ENCODE measurements at regions not wholly inside any gene's neighbourhood (a gene's known extent, or its start where the extent isn't known, plus 50 kb on each side); places are given as distances from the start of the nearest gene placed in this dataset.

DNA sequence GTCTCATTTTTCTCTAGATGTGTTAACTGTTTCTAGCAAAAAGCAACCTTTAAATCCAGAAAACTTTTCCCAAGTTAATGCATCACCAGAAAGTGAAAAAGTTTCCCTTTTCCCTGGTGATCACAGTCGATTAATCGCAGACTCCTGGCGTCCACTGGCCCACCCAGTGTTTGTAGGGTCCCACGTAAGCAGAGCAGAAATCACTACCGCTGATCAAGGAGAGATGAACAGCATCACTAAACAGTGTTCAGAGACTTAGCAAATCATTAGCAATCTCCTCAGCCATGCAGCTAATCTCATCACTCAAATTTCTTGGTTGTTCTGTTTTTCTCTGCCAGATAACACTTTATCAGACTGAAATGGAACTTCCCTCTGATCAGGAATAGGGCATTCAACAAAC, 184.2 kb downstream of the EFNB2 start:
- DNase-seq (ENCODE audit: low spot score): no peak

DNA sequence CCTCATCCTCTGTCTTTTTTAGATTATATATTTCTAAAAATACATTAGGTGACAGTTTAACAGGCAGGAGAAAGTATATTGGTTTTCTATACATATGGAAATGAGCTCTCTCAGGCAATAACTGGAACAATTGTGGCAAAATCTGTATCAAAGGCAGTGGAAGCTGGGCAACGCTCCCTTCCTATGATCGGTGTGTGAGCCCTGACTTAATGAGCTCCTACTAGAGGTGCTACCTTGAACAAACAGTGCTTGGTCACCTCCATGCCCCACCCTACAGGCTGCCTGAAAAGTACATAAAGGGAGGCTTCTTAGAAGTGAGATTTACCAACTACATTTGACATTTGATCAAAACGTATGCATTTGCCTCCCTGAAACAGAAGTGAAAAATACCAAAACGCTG, 185.3 kb downstream of the EFNB2 start:
- DNase-seq (ENCODE audit: low spot score): no peak

DNA sequence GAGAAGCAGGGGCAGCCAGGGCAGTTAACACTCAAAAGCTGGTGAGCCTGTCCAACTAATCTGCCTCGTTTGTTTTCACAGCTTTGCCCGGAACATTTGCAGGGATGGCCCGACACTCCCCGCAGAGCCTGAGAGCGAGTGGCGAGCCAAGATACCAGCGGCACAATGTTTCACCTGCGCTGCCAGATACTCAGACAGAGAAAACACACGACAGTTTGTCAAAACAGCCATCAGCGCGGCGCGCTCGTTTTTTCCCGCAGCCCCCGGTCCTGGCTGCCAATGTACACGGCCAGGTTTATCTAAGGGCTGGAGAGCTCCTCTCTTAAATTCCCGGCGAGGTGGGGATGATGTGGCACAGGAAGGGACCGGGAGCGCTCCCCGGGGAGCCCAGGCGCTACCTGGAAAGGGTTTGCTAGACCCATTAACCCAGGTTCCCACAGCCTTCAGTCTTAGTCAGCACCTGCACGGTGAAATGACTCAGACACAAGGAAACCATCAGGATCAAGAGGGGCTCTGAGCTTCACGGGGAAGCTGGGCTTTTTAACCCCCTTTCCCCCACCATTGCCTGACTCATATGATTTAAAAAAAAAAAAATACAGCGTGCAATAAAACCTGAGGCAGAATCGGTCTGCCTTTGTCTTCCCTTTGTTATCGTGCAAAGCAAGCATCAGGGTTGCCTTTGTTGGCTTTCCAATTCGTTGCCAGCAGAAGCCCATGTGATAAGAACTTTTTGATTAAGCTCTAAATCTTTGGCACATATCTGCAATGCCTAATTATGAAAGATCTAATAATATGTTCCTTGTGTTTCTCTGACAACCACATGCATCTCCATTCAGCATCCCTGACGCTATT, 186.2 kb downstream of the EFNB2 start:
- peak; percentile 52 for DNase-seq (ENCODE audit: low spot score)

DNA sequence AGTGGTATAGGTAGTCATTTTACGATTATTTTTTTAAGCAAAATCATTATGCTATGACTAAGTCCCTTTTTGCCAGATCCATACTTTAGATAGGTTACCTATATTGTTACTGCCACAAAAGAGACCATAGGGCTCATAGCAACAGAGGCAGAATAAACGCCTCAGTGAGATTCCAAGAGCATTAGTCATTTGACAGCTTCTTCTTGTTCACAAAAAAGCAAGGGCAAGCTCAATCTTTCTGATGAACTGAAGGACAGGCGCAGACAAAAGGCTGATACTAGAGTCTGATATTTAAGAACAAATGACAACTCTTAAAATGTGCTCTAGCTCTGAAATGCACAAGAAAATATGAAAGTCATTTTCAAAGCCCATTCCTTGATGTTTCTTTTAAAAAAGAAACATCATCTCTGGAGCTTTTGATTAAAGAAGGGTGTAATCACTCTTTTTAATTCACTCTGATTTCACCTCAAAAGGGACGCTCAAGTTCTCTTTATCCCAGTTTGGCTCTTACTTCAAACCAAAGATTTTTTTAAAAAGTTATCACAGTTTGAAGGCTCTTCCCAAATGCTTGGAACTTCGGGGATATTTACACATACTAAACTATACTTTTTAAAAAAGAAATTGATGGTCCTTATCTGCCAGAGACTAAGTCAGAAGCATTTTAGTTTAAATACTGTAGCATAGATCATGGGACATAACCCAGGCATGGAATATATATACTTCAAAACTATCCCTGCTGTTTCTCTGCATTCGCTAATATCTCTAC, 187.2 kb downstream of the EFNB2 start:
- peak; percentile 95 for DNase-seq (ENCODE audit: low spot score)

DNA sequence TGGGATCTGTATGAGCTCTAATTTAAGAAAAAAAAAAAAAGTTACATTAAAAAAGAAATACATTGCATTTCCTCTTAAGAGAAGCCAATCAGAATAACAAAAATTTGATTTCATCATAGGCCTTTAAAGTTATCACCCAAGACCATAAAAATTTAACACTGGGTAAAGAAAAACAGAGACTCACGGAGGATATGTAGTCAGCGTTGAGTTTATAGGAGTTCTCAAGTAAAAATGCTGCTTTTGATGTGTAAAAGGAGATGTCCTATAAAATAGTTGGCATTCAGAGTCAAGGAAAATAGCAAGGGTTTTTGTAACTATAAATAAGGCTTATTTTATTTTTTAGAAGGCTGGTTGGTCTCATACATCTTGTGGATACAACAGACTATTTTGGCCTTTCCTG, 191.1 kb downstream of the EFNB2 start:
- DNase-seq (ENCODE audit: low spot score): peak; percentile 99

DNA sequence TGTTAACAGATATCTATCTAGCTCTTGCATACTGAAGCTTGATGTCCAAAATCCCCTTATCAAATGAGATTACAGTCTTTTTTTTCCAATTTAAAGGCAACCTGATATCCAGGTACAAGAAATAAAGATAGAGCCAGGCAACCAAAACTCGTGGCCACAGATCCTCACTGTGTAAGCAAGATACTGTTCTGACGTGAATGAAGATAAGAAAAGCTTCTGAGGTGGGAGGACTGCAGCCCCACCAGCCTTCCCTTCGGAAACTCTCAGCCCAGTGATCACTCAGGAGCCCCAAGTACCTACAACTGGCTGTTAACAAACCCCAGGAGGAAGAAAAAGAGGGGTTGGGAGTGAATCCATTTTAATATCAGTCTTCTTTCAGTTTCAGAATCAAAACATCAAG, 191.6 kb downstream of the EFNB2 start:
- no peak for DNase-seq (ENCODE audit: low spot score)

DNA sequence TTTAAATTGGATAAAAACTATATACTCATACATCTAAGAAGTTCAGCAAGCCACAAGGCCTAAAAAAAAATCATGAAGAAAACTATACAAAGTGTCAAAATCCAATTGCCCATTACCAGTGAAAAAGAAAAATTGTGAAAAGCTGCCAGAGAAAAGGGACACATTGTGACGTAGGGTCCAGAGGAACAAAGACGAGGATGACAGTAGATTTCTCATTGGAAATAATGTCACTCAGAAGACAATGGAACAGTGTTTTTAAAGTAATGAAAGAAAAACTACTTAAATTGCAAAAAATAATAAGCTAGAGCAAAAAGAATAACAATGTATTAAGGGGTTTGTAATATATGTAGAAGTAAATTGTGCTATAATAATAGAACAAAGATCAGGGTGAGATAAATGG, 195.2 kb downstream of the EFNB2 start:
- no peak for DNase-seq (ENCODE audit: low spot score)

DNA sequence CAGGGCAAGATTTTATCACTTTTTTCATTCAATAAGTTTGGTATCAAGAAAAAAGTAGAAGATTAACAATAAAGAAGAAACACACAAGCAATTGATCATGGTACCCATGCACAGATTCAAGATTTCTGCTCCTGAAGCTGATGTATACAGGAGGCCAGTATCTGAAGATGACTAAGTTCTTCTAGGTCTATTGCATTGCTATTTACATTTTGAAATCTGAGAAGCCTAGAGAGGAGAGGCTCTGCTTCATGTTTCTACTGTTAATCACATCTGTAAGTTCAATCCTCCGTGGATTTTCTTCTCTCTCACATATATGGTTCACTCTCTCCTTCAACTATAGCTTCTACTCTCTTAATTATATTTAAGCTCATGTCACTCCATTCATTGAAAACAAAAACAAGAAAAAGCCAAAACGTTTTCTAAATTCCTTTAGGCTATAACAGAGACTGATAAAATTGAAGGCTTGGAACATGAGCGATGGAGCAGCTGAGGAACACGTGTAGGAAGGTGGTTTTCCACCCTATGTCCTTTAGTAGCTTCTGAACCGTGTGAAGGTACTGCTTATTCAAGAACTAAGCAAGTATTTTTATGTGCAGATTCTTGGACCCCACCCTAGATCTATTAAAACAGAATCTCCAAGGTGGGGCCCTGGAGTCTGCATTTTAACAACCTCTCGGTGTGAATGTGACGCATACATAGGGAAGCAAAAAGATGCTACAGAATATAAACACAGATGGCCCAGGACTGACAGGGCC, 198.2 kb downstream of the EFNB2 start:
- no peak for DNase-seq (ENCODE audit: low spot score)

DNA sequence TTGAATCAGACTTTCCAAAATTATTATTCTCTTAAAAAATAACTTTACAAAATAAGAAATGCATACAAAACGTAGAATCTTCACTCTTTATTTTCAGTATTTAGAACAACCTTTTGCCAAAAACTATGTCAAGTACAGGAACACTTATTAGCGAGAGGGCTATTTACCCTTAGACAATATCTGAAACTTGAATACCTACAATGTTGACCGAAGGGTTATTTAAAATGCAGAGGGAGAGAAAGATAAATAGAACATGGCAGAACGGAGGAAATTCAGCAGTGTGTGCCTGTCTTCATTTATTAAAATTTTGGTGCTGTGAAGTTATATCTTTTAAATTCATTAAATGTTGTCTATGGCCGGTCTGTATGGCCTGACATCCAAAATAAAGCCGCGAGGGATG, 198.8 kb downstream of the EFNB2 start:
- DNase-seq (ENCODE audit: low spot score): no peak

DNA sequence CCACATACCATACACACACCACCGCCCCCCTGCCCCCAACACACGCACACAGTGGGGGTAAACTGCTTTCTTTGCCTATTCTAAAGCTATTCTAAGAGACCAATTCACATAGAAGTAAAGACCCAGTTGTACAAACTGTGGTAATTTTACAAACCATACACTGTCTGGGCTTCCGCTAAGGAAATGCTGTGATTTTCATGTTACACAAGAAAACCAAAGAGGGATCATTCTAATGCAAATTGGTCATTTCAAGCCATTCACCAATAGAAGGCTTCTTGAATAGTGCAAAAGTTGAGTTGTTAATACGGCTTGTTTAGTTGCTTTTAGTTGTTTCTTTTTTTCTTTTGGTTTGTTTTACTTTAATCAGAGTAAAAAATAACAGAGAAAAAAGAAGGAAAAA, 202.8 kb downstream of the EFNB2 start:
- DNase-seq (ENCODE audit: low spot score): no peak

DNA sequence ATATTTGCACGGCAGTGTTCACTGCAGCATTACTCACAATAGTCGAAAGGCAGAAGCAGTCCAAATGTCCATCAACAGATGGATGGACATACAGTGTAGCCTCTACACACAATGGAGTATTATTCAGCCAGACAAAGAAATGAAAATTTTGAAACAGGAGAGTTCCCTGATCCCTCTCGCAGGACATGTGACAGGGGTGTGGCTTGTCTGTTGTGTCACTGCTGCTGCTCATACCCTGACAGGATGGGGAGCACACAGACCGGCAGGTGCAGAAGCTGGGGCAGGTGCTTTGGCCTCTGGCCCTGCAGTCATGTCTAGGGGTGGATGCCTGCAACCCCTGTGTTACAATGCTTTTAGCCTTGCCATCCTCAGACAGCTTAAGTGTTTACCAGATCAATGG, 204.3 kb downstream of the EFNB2 start:
- DNase-seq (ENCODE audit: low spot score): no peak

DNA sequence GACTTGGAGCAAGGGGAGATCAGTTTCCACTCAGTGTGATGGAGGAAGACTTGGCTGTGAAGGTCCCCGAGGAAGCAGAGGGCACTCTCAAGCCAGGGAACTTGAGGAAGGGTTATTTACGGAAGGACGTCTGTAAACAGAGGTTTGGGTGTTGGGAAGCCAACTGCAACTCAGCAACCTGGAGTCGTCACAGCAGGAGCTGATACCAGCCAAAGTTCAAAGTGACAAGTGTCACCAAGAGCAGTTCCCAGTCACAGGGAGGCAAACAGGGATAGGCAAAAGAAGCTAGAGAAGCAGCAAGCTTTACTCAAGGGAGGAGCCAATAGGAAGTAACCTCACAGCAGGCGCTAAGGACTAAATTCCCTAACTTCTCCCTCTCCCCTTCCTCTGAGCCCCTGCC, 205.5 kb downstream of the EFNB2 start:
- DNase-seq (ENCODE audit: low spot score): no peak

DNA sequence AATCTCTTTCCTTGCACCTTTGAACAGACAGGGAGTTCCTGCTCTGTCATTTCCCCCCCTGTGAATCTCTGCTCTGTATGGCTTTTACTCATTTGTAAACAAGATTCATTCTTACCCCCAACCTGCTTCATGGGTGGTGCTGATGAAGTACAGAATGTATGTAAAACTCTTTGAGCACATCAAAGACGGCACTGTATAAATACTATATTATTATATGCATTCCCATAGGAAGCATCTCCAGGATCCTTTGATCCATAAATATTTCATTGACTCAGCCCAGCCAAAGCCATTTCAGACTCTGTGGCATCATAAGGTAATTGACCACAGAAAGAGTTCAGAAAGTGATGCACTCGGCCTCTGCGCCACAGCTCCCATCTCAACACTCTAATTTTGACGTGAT, 208.7 kb downstream of the EFNB2 start:
- no peak for DNase-seq (ENCODE audit: low spot score)

DNA sequence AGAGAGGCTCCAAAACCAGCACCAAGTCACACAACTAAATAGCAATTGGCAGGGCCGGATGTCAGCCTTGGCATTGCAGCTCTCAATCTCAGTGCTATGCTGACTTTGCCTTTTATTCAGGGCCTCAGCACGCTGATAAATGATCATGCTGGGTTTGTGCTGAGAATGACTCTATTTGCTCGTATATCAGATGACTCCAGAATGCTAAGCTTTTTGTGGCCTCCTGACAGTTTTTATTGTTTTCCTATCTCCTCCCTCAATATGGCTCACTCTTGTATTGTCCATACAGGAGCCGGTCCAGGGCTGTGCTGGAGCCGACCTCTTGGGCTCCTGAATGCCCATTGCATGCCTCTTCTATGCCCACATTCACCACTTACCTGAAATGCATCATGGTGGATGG, 211.0 kb downstream of the EFNB2 start:
- no peak for DNase-seq (ENCODE audit: low spot score)

DNA sequence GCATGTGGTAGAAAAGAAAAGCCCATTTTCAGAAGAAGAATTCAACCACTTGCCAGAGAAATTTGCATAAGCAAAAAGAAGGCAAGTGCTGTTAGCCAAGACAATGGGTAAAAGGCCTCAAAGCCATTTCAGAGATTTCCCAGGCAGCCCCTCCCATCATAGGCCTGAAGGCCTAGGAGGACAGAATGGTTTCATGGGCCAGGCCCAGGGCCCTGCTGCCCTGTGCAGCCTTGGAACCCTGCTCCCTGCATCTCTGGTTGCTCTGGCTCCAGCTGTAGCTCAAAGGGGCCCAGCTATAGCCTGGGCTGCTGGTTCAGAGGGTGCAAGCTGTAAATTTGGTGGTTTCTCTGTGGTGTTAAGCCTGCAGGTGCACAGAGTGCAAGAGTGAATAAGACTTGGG, 212.8 kb downstream of the EFNB2 start:
- DNase-seq (ENCODE audit: low spot score): no peak

DNA sequence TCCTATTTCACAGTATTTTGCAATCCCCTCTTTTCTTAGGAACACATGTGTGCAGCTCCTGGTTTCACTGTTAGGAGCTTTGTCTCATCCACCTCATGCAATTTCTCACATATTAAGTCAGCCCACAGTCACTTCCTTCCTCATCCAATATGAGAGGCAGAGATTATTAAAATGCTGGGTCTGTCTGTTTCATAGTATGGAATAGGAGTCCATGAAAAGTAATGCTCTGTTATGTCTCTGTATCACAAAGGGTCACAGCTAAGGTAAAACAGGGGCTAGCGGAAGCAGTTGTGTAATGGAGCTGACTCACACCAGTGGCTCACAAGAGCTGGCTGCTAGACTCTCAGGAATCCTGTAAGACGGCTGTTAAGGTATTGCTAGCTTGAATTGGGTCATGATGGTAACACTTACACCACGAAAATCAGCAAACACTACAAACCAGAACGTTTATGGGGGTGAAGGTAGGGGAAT, 216.5 kb downstream of the EFNB2 start:
- DNase-seq (ENCODE audit: low spot score): peak; percentile 45

DNA sequence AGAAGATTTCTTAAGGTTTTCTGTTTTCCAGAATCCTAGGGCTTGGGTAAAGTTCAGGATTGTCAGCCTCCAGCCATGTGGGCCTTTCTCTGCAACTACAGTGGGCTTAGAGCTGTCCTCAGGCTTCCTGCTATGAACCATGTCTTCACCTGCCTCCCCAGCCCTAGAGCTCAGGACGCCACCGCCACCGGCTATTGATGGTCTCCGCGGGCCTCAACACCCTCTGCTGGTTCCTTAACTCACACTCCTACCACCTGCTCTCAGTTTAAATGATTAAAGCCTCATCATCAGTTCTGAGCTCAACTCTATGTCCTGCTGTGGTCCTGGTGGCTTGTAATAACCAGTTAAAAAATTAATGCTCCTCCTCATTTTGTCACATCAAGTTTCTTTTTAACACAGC, 221.0 kb downstream of the EFNB2 start:
- no peak for DNase-seq (ENCODE audit: low spot score)

DNA sequence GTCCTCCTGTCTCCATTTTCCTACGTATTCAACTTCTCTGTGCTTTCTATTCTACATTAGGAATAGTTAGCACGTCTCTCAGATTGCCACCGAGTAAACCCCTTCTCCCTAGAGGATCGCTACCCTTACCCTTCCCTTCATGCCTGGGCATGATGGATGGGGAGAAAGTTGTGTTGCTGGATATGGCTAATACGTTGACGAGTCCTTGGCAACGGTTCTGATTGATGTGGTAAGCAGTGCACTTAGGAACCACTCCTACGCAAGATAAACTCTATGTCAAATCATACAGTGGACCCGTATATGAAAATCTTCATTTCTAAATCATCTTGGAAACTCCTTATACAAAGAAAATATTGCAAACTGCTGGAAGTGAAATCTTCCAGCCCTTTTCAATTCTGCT, 224.5 kb downstream of the EFNB2 start:
- DNase-seq (ENCODE audit: low spot score): no peak

DNA sequence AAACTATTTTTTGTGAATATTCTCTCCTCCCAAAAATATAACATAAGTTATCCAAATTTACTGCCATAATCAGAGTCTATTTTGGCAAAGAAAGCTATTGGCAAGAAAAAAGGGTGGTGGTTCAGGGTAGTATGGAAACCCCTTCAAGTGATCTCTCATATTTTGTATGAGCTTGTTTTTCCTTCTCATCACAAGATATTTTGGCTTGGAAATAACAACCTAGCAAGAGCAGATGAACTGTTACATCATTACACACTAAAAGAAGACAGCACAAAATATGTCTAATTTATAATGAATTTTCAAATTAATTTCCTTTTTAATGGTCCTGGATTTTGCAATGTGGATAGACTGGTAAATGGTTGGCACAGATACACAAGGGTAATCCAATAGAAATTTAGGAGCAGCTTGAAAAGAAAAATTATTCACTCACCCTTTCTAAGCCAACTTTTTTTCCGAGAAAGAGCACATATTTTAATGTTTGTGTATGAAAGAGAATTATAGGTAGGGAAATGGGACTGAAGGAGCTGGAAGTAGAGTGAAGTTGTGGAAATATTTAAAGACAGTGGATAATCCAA, 225.1 kb downstream of the EFNB2 start:
- DNase-seq (ENCODE audit: low spot score): no peak

DNA sequence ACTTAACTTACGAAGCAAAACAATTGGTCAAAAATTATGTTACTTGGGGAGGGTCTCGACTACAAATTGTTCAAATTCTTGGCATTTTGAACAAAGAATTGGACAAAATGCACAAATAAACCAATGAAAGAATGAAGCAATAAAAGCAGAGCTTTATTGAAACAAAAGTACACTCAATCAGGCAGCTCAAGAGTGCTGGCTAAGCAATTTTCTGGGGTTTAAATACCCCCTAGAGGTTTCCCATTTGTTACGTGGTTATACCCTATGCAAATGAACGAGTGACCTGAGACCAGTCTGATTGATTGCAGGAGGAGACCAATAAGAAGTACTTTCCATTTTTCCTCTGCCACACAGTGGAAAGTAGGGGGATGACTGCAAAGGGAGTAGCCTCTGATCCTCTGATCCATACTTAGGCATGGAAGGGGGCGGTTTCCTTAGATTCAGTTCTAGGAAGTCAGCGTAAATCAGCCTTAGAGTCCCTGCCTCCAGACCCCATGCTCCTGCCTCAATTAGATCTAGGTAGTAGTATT, 228.6 kb downstream of the EFNB2 start:
- DNase-seq (ENCODE audit: low spot score): no peak

DNA sequence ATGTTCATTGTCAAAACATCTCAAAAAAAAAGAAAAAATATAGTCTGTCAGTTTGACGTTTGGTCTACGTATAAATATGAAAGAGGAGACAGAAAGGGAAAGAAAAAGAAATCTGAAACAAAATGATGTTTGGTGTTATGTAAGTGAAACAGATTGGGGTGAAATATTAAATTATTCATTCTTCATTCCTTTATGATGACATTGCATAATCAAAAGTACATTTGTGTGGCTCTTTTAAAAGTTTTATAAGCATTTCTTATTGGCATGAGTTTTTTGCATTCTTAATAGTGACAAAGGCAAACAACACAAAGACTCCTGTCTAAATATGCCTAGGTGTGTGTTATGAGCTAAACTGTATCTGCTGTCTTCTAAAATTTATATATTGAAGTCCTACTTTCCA, 232.6 kb downstream of the EFNB2 start:
- DNase-seq (ENCODE audit: low spot score): no peak

DNA sequence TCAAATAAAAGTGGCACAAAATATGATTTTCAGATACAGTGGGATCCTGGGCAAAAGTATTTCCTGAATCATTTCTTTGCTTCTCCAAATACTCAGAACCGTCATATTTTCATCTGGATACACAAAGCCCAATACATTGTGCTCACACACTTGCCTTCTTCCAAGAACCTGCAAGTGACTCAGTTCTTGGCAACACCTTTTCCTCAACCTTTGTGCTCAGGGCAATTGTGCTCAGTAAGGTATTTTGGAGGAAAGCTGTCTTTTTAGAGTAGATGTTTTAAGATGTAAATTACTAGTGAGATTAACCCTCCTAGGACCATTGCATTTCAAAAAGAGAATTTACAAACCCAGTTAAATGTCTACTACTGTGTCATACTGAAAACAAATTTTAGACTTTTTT, 233.5 kb downstream of the EFNB2 start:
- DNase-seq (ENCODE audit: low spot score): no peak
